ENCODE measurements at regions not wholly inside any gene's neighbourhood (a gene's known extent, or its start where the extent isn't known, plus 50 kb on each side); places are given as distances from the start of the nearest gene placed in this dataset.

DNA sequence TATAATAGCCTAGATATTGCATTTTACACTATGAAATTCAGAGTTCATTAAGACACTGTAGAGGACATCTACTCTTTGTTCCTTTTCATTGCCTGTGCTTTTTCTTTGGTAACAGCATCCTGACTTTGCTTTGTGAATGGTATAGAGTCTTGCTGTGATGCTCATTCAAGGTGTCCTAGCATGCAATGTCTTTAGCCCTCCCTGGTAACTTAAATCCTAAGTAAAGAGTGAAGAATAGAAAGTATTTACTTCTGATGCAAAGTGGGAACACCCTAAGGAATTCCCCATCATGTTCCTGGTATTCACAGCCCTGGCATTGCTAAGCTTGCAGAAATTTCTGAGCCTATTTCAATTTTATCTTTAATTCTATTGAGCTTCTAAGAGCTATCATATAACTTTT is 400.1 kb downstream of the FAT4 start:
- no peak for TF ChIP-seq EZH2 (IDR thresholded peaks at IDR 0.05; ENCODE audit: borderline replicate concordance, low read depth, low read length, severe bottlenecking)
- TF ChIP-seq, protein P1, sequence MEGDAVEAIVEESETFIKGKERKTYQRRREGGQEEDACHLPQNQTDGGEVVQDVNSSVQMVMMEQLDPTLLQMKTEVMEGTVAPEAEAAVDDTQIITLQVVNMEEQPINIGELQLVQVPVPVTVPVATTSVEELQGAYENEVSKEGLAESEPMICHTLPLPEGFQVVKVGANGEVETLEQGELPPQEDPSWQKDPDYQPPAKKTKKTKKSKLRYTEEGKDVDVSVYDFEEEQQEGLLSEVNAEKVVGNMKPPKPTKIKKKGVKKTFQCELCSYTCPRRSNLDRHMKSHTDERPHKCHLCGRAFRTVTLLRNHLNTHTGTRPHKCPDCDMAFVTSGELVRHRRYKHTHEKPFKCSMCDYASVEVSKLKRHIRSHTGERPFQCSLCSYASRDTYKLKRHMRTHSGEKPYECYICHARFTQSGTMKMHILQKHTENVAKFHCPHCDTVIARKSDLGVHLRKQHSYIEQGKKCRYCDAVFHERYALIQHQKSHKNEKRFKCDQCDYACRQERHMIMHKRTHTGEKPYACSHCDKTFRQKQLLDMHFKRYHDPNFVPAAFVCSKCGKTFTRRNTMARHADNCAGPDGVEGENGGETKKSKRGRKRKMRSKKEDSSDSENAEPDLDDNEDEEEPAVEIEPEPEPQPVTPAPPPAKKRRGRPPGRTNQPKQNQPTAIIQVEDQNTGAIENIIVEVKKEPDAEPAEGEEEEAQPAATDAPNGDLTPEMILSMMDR (IDR thresholded peaks at IDR 0.05; ENCODE audit: extremely low read depth in 1 of 2, insufficient read depth in 1 of 2, low read depth in 1 of 2, low read length in 2 of 2) = no peak
